NCI-H345 treated with DMSO at 0.1 percent for 48 hours (cell line): ENCODE measurements at regions not wholly inside any gene's neighbourhood (a gene's known extent, or its start where the extent isn't known, plus 50 kb on each side); places are given as distances from the start of the nearest gene placed in this dataset.
A peak's percentile ranks its signal among the peaks of the same experiment; 100 is the strongest.

Source experiments
- DNase-seq: peaks from one replicate; lab custom pipeline; 2025; ENCODE audit not compliant: unreplicated experiment; lab: John Stamatoyannopoulos, UW

DNA sequence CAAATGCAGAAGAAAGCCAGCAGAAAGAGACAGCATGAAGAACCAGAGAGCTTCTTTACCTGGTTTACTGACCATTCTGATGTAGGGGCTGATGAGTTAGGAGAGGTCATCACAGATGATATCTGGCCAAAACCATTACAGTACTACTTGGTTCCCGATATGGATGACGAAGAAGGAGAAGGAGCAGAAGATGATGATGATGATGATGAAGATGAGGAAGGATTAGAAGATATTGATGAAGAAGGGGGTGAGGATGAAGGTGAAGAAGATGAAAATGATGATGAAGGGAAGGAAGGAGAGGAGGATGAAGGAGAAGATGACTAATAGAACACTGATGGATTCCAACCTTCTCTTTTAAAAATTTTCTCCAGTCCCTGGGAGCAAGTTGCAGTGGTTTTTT lies 178.2 kb upstream of the CRY1 start:
- no peak for DNase-seq

- DNase-seq: no peak
Observed at GRCh38 chr12:107275530-107275929, 182.2 kb upstream of the CRY1 start.

DNA sequence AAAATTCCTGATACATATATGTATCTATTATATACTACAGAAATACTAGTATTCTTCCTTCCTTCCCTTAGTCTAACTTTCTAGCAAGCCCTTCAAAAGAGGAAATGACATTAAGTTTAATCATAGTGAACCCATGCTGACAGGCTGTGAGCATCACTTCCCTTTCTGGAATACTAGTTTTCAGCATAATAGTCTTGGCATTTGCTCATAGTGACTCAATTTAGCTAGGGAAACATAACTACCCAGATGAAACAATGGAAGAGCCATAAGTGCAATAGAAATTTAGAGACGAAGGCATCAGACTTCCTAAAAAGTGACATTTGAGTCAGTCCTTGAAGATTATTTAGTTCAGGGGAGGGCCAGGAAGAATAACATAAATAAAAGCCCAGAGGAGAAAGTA lies 184.5 kb upstream of the CRY1 start:
- no peak for DNase-seq

GRCh38 chr12:107282628-107283027 lies 189.3 kb upstream of the CRY1 start:
- DNase-seq: no peak

DNA sequence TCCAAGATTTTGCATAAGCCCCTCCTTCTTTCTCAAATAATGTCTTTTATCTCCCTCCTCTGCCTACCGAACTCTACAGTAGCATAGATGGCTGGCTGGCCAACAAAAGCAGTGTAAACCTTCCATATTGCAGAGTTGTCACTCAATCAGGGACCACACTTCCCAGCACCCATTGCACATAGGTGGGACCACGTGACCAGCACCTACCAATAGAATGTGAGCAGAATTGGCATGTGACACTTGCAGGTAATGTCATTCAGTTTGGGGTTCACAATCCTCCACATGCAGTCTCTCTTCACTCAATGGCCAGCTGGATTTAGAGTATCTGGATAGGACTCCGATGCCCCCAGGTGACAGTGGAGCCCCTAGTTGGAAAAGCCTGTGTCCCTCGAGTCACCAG lies 190.3 kb upstream of the CRY1 start:
- no peak for DNase-seq

DNA sequence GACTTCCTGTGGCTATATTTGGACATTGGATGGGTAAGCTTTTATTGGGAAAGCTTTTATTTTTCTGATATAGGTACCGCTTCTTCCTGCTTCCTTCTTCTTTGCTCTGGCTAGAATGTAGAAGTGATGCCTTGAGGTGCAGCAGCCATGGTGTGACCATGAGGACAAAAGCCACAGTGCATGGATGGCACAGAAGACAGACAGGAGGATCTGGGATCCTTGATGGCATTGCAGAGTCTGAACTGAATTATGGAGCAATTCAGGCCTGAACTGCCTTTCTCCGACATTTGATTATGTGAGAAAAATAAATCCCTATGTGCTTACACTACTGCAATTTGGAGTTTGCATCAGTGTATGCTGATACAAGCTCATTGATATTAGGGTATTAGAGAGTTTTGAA lies 191.3 kb upstream of the CRY1 start:
- no peak for DNase-seq

GRCh38 chr12:107287436-107288413 lies 194.4 kb upstream of the CRY1 start:
- DNase-seq: no peak

DNA sequence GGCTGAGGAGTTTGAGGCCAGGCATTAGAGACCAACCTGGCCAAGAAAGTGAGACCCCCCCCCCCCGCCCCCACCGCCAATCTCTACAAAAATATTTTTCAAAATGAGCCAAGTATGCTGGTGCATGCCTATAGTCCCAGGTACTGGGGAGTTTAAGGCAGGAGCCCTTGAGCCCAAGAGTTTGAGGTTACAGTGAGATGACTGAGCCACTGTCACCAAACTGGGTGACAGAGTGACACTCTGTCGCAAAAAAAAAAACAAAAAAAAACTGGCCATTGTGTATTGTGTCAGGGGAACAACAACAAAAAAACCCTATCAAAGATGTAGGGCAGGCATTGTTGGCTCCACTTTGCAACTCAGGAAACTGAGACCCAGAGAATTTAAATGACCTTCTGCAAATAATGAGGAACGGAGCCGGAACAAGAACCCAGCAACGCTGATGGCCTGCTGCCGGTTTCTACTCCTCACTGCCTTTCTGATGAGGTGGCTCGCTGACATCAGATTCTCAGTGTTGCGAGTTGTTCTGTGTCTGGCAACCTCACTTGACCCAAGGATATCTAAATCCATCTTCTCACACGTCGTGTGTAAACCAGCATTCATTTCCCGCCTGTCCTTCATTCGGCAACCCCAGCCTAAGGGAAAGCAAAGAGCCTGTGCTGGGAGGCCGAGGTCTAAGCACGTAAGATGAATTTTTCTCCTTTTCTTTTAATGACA lies 195.2 kb upstream of the CRY1 start:
- no peak for DNase-seq

DNA sequence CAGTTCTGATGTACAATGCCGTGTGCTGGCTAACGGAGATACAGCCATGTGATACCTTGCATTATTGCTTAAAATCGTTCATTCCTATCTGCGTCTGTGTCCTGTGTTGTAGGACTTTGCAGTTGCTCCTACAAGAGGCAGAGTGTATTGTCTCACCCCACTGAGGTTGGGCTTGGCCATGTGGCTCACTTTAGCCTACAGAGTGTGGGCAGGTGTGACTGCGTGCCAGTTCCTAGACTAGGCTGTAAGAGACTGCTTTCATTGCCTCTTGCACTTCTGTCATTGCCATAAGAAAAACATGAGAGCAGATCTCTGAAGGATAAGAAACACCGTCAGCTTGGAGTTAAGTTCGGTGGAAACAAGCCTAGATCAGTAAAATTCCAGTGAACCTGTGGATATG lies 197.7 kb upstream of the CRY1 start:
- DNase-seq: no peak

GRCh38 chr12:107296681-107297089 lies 203.3 kb upstream of the CRY1 start:
- no peak for DNase-seq

DNA sequence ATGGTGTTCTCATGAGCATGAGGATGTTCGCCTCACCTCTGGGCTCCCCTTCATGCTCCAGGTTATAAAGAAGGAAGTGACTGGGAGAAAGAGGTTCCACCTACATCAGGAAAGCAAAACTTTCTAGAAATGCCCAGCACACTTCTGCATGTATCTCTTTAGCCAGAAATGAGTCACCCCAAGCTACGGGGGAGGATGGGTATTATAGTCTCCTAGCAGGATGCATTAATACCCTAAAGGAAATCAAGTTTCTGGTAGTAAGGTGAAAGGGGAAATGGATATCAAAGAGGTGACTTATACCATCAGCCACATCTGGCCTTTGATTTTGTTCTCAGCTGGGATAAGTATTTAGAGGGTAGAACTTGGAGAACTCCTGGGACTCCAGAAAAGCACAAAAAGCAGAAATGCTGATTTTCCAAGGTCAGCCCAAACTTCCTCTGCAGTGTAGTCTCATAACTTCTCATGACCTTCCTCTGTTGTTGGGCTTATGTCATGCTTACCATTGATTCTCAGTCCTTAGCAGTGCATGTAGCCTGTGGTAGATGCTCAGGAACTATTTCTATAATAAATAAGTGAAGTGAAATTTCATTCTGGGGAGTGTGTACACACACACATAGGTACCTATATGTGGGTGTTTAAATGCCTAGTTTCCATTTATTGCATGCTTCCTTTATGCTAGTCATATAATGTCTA lies 209.4 kb upstream of the CRY1 start:
- no peak for DNase-seq

GRCh38 chr12:107304588-107305532 lies 211.5 kb upstream of the CRY1 start:
- DNase-seq: no peak

DNA sequence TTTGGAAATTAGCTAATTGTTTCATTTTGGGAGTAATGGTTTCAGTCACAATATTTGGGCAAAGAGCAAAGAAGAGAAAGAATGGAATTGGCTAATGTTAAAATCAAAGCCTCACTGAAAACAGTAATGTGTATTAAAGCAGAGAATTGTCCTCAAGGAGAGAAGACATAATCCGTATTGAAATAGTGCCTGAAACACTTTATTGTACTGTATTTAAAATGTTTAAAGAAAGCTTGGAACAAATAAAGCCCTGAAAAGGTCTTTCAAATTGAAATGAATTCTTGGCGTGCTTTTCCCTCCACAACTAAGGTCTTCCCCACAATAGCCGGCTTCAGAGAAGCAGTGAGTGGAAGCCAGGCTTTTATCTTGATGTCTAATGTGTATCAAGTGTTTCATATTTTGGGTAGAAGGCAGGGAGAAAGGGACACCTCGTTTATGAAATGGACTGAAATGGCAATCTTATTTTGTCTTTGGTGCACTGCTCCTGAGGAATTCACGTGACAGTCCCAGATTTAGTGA lies 212.9 kb upstream of the CRY1 start:
- DNase-seq: no peak

DNA sequence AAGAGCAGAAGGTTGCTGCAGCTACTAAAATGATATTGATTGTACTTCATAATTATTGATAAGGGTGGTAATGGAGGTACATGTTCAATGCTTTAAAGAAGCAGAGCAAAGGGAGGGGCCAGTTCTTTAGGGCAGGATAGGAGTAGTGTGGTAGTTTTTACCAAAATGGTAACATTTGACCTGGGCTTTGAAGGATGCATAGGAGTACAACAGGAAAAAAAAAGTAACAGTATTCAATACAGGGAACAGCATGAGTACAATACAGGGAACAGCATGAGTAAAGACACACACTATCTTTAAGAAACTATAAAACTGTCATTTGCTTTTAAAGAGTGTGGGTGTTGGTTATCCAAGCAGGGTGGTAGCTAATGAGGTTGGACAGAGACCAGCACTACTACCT lies 215.0 kb upstream of the CRY1 start:
- DNase-seq: no peak

GRCh38 chr12:107309020-107309419 lies 215.7 kb upstream of the CRY1 start:
- no peak for DNase-seq

GRCh38 chr12:107310621-107311020 lies 217.3 kb upstream of the CRY1 start:
- DNase-seq: peak; percentile 29

DNA sequence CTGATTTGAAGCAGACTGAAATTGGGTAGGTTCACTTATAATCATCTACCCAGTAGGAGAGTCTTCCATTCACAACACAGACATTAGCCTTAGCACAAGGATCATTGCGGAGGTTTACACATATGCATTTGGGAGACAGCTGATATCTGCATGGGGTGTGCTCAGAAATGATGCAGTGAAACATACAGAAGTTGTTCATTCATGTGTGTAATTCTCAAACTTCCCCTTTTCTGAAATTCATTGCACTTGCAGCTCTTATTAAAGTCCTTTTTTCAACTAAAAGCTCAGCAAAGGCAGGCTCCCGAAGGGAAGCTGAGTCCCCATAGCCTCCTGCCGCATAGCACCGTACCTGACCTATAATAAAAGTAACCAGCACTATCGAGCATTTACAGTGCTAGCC lies 218.3 kb upstream of the CRY1 start:
- DNase-seq: no peak

DNA sequence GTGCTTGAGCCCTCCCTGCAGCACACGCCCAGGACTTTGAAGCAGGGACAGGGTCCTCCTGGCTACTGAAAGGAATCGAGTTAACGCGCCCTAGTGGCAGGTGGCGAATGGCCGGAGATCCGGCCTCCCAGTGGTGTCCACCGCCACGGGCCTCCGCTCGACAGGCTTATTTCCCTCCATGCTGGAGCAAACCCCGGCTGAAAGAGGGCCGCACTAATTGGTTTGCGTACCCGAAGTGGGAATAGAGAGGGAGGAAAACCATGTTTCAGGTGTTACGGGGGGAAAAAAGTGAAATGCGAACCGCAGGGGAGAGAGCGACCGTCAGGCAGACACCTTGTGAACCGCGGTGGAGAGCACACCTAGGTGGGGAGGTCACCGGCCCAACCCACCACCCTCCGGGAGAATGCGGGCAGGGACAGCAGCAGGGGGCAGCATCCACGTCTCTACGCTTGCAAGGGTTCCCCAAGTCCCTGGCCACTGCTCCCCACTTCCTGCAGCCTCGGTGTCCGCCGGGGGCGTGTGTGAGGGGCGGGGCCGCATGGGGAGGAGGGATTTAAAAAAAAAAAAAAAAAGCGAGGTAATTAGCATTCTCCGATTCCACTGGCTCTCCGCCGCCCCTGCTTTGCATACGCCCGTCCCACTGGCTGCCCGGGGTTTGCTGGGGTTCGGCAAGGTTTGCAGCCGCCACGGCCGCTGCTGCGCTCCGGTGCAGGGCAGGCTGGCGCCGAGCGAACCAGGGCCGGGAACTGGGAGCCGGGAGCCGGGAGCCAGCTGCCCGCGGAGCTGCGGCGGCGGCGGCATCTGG lies 224.6 kb upstream of the CRY1 start:
- peak; percentile 85 for DNase-seq

- no peak for DNase-seq
Observed at GRCh38 chr12:107318556-107318805, 225.1 kb upstream of the CRY1 start.
